GM21619 (cell line): ENCODE measurements at regions not wholly inside any gene's neighbourhood (a gene's known extent, or its start where the extent isn't known, plus 50 kb on each side); places are given as distances from the start of the nearest gene placed in this dataset.
"Not testable (repeated sequence)": the region's sequence is repeated elsewhere in the genome, so short reads cannot be mapped to it uniquely, and the experiment has no call there.

ENCODE experiments used
- ATAC-seq: cut with Tn5 transposase; IDR thresholded peaks from one replicate; pipeline ENCODE4 v1.9.1; 2021; ENCODE audit not compliant: unreplicated experiment

GRCh38 chr14:25350021-25350420 is 300.1 kb upstream of the STXBP6 start:
- ATAC-seq = no peak

DNA sequence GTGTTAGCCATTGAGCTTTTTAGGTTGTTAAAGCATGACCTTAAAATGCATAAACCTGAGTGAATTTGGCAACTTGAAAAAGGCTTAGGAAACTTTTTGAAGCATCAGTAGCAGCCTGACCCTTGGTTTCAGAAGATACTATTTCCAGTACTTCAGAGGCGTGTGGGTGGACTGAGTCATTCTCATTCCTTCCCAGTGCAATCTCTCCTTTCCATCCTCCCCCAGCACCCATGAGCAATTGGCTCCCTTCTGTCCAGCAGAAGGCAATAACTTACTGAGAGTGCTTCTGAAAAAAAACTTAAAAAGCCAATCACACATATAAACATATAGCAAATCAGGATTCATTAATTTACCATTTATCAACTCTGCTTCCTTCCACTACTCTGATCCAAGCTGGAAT is 299.3 kb upstream of the STXBP6 start:
- ATAC-seq = no peak

- no peak for ATAC-seq
Measured at GRCh38 chr14:25340882-25341281, 290.9 kb upstream of the STXBP6 start.

- ATAC-seq = no peak
Measured at GRCh38 chr14:25322784-25323183, 272.8 kb upstream of the STXBP6 start.

GRCh38 chr14:25316007-25316406 is 266.1 kb upstream of the STXBP6 start:
- ATAC-seq = not testable (repeated sequence)

GRCh38 chr14:25308244-25308643 is 258.3 kb upstream of the STXBP6 start:
- no peak for ATAC-seq

GRCh38 chr14:25303934-25304333 is 254.0 kb upstream of the STXBP6 start:
- ATAC-seq = no peak

DNA sequence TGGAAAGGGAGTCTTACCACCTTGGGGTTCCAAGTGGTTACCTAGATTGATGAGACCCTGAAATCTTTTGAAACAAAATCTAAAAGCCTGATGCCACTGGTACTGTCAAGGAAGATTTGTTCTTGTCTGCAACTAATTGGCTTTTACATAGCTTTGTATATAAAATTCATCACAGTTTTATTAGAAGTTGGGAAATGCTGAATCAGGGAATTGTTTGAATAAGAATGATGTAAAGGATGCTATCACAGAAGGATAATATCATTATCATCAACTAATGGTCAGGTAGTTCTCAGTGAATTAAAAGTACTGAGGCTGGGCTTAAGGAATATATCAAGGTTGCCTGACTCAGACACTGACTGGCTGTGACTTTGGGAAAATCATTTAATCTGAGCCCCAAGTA is 248.3 kb upstream of the STXBP6 start:
- no peak for ATAC-seq

DNA sequence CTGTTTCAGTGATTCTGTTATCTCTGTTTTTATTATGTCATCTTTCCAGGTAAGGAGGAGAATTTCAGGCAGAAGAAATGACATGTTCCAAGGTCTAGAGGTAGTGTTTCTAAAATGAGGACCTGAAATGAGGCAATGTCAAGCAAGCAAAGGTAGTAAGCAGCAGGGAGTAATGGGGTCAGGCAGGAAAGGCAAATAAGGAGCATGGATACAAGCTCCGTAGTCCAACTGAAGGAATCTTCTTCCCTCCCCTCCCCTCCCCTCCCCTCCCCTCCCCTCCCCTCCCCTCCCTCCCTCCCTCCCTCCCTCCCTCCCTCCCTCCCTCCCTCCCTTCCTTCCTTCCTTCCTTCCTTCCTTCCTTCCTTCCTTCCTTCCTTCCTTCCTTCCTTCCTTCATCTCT is 240.2 kb upstream of the STXBP6 start:
- not testable (repeated sequence) for ATAC-seq

- ATAC-seq = no peak
Measured at GRCh38 chr14:25274529-25274928, 224.6 kb upstream of the STXBP6 start.

- no peak for ATAC-seq
Measured at GRCh38 chr14:25267186-25267585, 217.2 kb upstream of the STXBP6 start.

GRCh38 chr14:25259470-25259869 is 209.5 kb upstream of the STXBP6 start:
- no peak for ATAC-seq

GRCh38 chr14:25252793-25253192 is 202.8 kb upstream of the STXBP6 start:
- ATAC-seq = no peak

DNA sequence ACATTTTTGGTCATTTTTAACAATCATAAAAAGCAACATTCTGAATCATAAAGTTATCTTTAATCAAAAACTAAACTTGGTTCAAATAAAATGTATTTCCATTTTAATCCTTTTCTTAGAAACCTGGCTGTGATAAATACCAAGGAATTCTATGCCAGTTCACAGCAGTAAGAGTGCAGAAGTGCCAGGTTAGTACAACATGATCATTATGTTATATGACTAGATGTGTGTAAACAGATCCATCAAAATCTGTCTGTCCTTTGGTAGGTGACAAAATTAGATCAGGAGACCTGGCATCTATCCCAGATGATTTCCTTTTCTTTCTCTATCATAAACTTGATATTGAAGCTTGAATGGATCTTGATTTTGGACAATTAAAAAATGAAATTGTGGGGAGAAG is 200.6 kb upstream of the STXBP6 start:
- ATAC-seq = no peak

DNA sequence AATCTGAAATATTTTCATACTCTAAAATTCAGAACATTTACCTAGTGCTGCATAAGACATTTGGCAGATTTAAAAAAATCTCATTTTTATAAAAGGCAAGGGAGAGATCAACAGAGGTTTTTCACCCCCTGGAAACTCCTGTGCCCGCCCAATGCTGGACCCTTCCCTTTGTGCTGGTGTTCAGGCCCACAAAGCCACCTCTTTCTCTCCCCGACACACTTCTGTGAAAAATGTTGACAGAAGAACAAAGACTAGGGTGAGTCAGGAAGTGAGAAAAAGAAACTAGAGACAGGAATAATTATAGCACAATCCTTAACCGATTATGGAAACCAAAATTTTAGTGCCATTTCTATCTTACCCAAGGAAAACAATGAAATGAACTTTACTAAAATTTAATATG is 197.7 kb upstream of the STXBP6 start:
- no peak for ATAC-seq

- no peak for ATAC-seq
Measured at GRCh38 chr14:25246751-25247150, 196.8 kb upstream of the STXBP6 start.

DNA sequence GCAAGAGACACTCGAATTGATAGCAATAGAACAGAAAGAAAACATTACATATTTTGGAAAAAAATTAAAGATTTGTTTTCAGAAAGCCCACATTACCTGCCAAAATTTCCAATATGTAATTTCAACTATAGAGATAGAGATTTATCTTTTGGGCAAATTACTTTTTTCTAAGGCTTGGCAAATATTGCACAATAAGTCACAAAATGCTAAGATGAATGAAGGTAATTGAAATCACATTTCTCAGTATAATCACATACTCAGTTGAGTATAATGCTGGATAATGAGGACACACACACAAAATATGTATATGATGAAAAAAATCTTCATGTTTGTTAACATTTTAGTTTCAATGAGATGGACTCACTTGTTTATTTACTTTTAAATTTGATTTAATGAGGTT is 189.2 kb upstream of the STXBP6 start:
- ATAC-seq = no peak

GRCh38 chr14:25237845-25238244 is 187.9 kb upstream of the STXBP6 start:
- ATAC-seq = no peak

- no peak for ATAC-seq
Measured at GRCh38 chr14:25233613-25234012, 183.7 kb upstream of the STXBP6 start.

DNA sequence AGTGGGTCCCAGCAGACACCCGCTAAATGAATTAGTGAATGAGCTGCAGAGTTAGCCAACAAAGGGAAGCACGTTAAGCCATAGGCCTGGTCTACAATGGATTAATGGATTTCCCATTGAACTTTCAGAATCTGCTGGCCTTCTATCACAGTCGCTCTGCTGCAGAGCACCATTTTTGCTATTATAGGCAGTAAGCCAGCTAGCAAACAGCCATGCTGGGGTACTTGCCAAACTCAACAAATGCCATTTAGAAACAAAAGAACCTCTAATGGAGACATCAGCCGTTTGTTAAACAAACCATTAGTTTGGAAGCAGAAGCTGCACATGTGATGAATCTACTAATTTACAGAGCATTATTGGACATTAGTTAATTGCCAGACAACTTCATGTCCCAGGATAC is 181.1 kb upstream of the STXBP6 start:
- no peak for ATAC-seq

GRCh38 chr14:25226214-25226613 is 176.3 kb upstream of the STXBP6 start:
- no peak for ATAC-seq

DNA sequence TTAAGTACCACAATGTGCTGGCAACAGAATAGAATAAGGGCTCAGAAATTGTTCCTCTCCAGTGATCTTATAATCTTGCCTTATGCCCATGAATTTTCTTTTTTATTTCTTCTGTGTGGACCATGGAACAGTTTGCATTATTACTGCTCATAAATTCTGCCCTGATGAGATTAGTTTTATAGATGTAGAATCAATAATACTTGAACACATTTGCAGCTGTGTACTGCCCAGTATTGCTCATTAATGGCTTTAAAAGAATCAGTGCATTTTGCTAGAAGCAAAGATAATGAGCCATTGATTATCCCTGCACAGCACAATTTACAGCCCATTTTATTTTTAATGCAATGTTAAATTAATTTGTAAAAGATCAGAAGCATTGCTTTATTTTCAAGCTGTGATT is 172.3 kb upstream of the STXBP6 start:
- no peak for ATAC-seq

GRCh38 chr14:25220514-25220913 is 170.6 kb upstream of the STXBP6 start:
- ATAC-seq = no peak

GRCh38 chr14:25215607-25216006 is 165.7 kb upstream of the STXBP6 start:
- no peak for ATAC-seq
